SK-N-SH treated with all-trans-retinoic acid at 6 μM for 48 hours (cell line): ENCODE measurements at regions not wholly inside any gene's neighbourhood (a gene's known extent, or its start where the extent isn't known, plus 50 kb on each side); places are given as distances from the start of the nearest gene placed in this dataset.

Source experiments
- ATAC-seq: fragments of 200-7000 bp; cut with Tn5 transposase; 3 replicates; pipeline ENCODE4 v1.9.1; 2020; ENCODE audit warnings: mild to moderate bottlenecking, moderate library complexity
- ARNTL ChIP-seq: fragments of 450-650 bp; formaldehyde crosslinking; IDR thresholded peaks from 2 replicates; pipeline ENCODE4 v1.5.0; 2020; ENCODE audit warnings: low read depth, mild to moderate bottlenecking, moderate library complexity, borderline replicate concordance
- BACH2 ChIP-seq: fragments of 250-450 bp; sonication (Bioruptor Pico); IDR thresholded peaks from 2 replicates; pipeline ENCODE4 v1.9.0; 2021; ENCODE audit warnings: mild to moderate bottlenecking, borderline replicate concordance
- CREB5 ChIP-seq: fragments of 250-450 bp; sonication (Bioruptor Pico); IDR thresholded peaks from 2 replicates; pipeline ENCODE4 v1.5.1; 2020; ENCODE audit warnings: low read depth, mild to moderate bottlenecking, moderate library complexity
- CSDC2 ChIP-seq: fragments of 250-450 bp; sonication (Bioruptor Pico); IDR thresholded peaks from 2 replicates; pipeline ENCODE4 v1.5.0; 2020; ENCODE audit warnings: mild to moderate bottlenecking, moderate library complexity
- CSRNP3 ChIP-seq: fragments of 250-450 bp; sonication (Bioruptor Pico); IDR thresholded peaks from 2 replicates; pipeline ENCODE4 v1.5.1; 2021; ENCODE audit warnings: mild to moderate bottlenecking, moderate library complexity
- ESRRG ChIP-seq: fragments of 250-450 bp; sonication (Bioruptor Pico); IDR thresholded peaks from 2 replicates; pipeline ENCODE4 v1.6.1; 2021; ENCODE audit warnings: mild to moderate bottlenecking
- GLIS3 ChIP-seq: fragments of 250-450 bp; sonication (Bioruptor Pico); IDR thresholded peaks from 2 replicates; pipeline ENCODE4 v1.5.0; 2020; ENCODE audit warnings: mild to moderate bottlenecking, moderate library complexity
- ISL1 ChIP-seq: fragments of 250-450 bp; sonication (Bioruptor Pico); IDR thresholded peaks from 2 replicates; pipeline ENCODE4 v2.1.2; 2022; ENCODE audit warnings: mild to moderate bottlenecking, moderate library complexity
- OSR1 ChIP-seq: fragments of 250-450 bp; sonication (Bioruptor Pico); IDR thresholded peaks from 2 replicates; pipeline ENCODE4 v1.8.0; 2022; ENCODE audit warnings: moderate library complexity, mild to moderate bottlenecking, inconsistent platforms
- PATZ1 ChIP-seq: fragments of 250-450 bp; sonication (Bioruptor Pico); IDR thresholded peaks from 2 replicates; pipeline ENCODE4 v1.8.0; 2020; ENCODE audit warnings: mild to moderate bottlenecking, moderate library complexity, borderline replicate concordance
- POU6F1 ChIP-seq: fragments of 250-450 bp; sonication (Bioruptor Pico); IDR thresholded peaks from 2 replicates; pipeline ENCODE4 v1.8.0; 2021; ENCODE audit warnings: low read depth, mild to moderate bottlenecking, moderate library complexity, borderline replicate concordance
- PPARA ChIP-seq: fragments of 250-450 bp; sonication (Bioruptor Pico); IDR thresholded peaks from 2 replicates; pipeline ENCODE4 v1.5.0; 2020; ENCODE audit warnings: mild to moderate bottlenecking, borderline replicate concordance
- RARB ChIP-seq: fragments of 250-450 bp; sonication (Bioruptor Pico); IDR thresholded peaks from 2 replicates; pipeline ENCODE4 v1.8.0; 2021; ENCODE audit warnings: mild to moderate bottlenecking, moderate library complexity
- SNAI2 ChIP-seq: fragments of 250-450 bp; sonication (Bioruptor Pico); IDR thresholded peaks from 2 replicates; pipeline ENCODE4 v1.5.0; 2020; ENCODE audit warnings: mild to moderate bottlenecking, moderate library complexity
- TCF4 ChIP-seq: fragments of 250-450 bp; sonication (Bioruptor Pico); IDR thresholded peaks from 2 replicates; pipeline ENCODE4 v1.8.0; 2021; ENCODE audit warnings: mild to moderate bottlenecking, moderate library complexity, borderline replicate concordance
- TSHZ2 ChIP-seq: fragments of 250-450 bp; sonication (Bioruptor Pico); IDR thresholded peaks from 2 replicates; pipeline ENCODE4 v1.5.0; 2020; ENCODE audit warnings: mild to moderate bottlenecking, moderate library complexity
- ZC3H10 ChIP-seq: fragments of 250-450 bp; sonication (Bioruptor Pico); IDR thresholded peaks from 2 replicates; pipeline ENCODE4 v1.5.1; 2021; ENCODE audit warnings: mild to moderate bottlenecking, moderate library complexity
- ZFP3 ChIP-seq: fragments of 250-450 bp; sonication (Bioruptor Pico); IDR thresholded peaks from 2 replicates; pipeline ENCODE4 v1.5.0; 2020; ENCODE audit warnings: mild to moderate bottlenecking, moderate library complexity
- ZFP30 ChIP-seq: fragments of 450-650 bp; formaldehyde crosslinking; IDR thresholded peaks from 2 replicates; pipeline ENCODE4 v1.5.0; 2022; ENCODE audit warnings: mild to moderate bottlenecking, moderate library complexity
- ZNF70 ChIP-seq: fragments of 450-650 bp; formaldehyde crosslinking; IDR thresholded peaks from 2 replicates; pipeline ENCODE4 v1.5.0; 2020; ENCODE audit warnings: mild to moderate bottlenecking, moderate library complexity
- ZNF8 ChIP-seq: fragments of 450-650 bp; formaldehyde crosslinking; IDR thresholded peaks from 2 replicates; pipeline ENCODE4 v1.5.0; 2020; ENCODE audit warnings: mild to moderate bottlenecking, moderate library complexity

GRCh38 chr7:85770332-85770731, 583.5 kb upstream of the SEMA3D start:
- TF ChIP-seq CSRNP3 (CRISPR knock-in tag) (no peak), CSDC2 (CRISPR knock-in tag) (no peak), TSHZ2 (CRISPR knock-in tag) (no peak), ISL1 (CRISPR knock-in tag) (no peak), OSR1 (CRISPR knock-in tag) (no peak), TCF4 (CRISPR knock-in tag) (no peak), POU6F1 (CRISPR knock-in tag) (no peak), CREB5 (CRISPR knock-in tag) (no peak), ZFP30 (CRISPR knock-in tag) (no peak), GLIS3 (CRISPR knock-in tag) (no peak), SNAI2 (no peak), ESRRG (CRISPR knock-in tag) (no peak), ZNF70 (no peak), ZFP3 (CRISPR knock-in tag) (no peak), ARNTL (CRISPR knock-in tag) (no peak), ZNF8 (CRISPR knock-in tag) (no peak)
- ATAC-seq = no peak

- ATAC-seq = no peak
- TF ChIP-seq ZC3H10 (CRISPR knock-in tag) (no peak), ZNF8 (CRISPR knock-in tag) (no peak), ZFP30 (CRISPR knock-in tag) (no peak), CREB5 (CRISPR knock-in tag) (no peak), ARNTL (CRISPR knock-in tag) (no peak), BACH2 (CRISPR knock-in tag) (no peak), OSR1 (CRISPR knock-in tag) (no peak), PPARA (CRISPR knock-in tag) (no peak), ZNF70 (no peak), GLIS3 (CRISPR knock-in tag) (no peak), TSHZ2 (CRISPR knock-in tag) (no peak), SNAI2 (no peak), ZFP3 (CRISPR knock-in tag) (no peak), PATZ1 (CRISPR knock-in tag) (no peak), RARB (CRISPR knock-in tag) (no peak)
These were observed 578.9 kb upstream of the SEMA3D start for GRCh38 chr7:85765698-85766298.
